Spleen (tissue), 11 donors: ENCODE measurements at regions not wholly inside any gene's neighbourhood (a gene's known extent, or its start where the extent isn't known, plus 50 kb on each side); places are given as distances from the start of the nearest gene placed in this dataset.

Experiments
- DNase-seq: peaks from one replicate; pipeline ENCODE4 v3.0.0-alpha.2; 2020
- H3K27ac ChIP-seq, 8 donors: fragments of 200-600 bp; sonication (generic) in 7 of 8; 1 replicate in 4 of 8; 2 replicates in 4 of 8; pipeline versions ENCODE4 v1.5.0 to v1.8.0; 2016 to 2021; ENCODE audit warnings: inconsistent platforms in 4 of 8, mild to moderate bottlenecking in 4 of 8, moderate library complexity in 1 of 8
- H3K27me3 ChIP-seq, 7 donors: fragments of 200-600 bp; sonication (generic) in 6 of 7; replicated peaks in 1 of 7; 1 replicate in 4 of 7; 2 replicates in 3 of 7; pipeline versions ENCODE4 v1.5.0 to v1.8.0; 2016 to 2021; ENCODE audit warnings: inconsistent platforms in 3 of 7, mild to moderate bottlenecking in 1 of 7
- H3K36me3 ChIP-seq, 6 donors: fragments of 200-600 bp; sonication (generic) in 5 of 6; 1 replicate in 4 of 6; 2 replicates in 2 of 6; pipeline versions ENCODE4 v1.5.0 to v1.8.0; 2016 to 2021; ENCODE audit warnings: inconsistent platforms in 2 of 6
- H3K4me1 ChIP-seq, 6 donors: fragments of 200-600 bp; sonication (generic) in 5 of 6; 1 replicate in 3 of 6; 2 replicates in 3 of 6; pipeline versions ENCODE4 v1.5.0 to v1.8.0; 2016 to 2021; ENCODE audit warnings: inconsistent platforms in 3 of 6
- H3K4me3 ChIP-seq, 8 donors: fragments of 200-600 bp; sonication (generic) in 7 of 8; 1 replicate in 4 of 8; 2 replicates in 4 of 8; pipeline versions ENCODE4 v1.5.0 to v1.8.0; 2016 to 2021; ENCODE audit warnings: inconsistent platforms in 4 of 8, mild to moderate bottlenecking in 4 of 8, moderate library complexity in 2 of 8
- H3K9me3 ChIP-seq, 8 donors: fragments of 200-600 bp; sonication (generic) in 7 of 8; 1 replicate in 4 of 8; 2 replicates in 4 of 8; pipeline versions ENCODE4 v1.5.0 to v1.8.0; 2016 to 2021; ENCODE audit warnings: inconsistent platforms in 4 of 8
- POLR2A ChIP-seq, 3 donors: fragments of 450-650 bp; IDR thresholded peaks; one replicate each; pipeline ENCODE4 v1.5.1; 2017; ENCODE audit warnings: antibody characterized with exemption in 3 of 3, mild to moderate bottlenecking in 1 of 3
- POLR2AphosphoS5 ChIP-seq, 3 donors: sonication (generic); formaldehyde crosslinking; IDR thresholded peaks; one replicate each; pipeline ENCODE4 v1.5.1; 2017; ENCODE audit warnings: antibody characterized with exemption in 3 of 3
- WGBS, 5 donors: extraction: QIAGEN DNeasy Blood & Tissue Kit in 3 of 5; methylation state at CpG; one replicate each; pipeline versions ENCODE4 v1.1.5 to v1.1.7; 2013 to 2018; 5-methylcytosine and 5-hydroxymethylcytosine counted together
- intact Hi-C: fragments of 100-400 bp; cut with DNase I; formaldehyde crosslinking; loops from one replicate; pipeline ENCODE4 v1.15.0; 2023; ENCODE audit warnings: low total_unique reads
- TF ChIP-seq, protein P1 (sequence below), 11 experiments: fragments of 200-600 bp in 7 of 11; fragments of 450-650 bp in 4 of 11; sonication (generic) in 4 of 11; IDR thresholded peaks in 8 of 11; conservative IDR thresholded peaks in 3 of 11; 1 replicate in 7 of 11; 2 replicates in 4 of 11; pipeline versions ENCODE4 v1.4.0 to v1.8.0; 2016 to 2021; ENCODE audit warnings: antibody characterized with exemption in 11 of 11, inconsistent platforms in 4 of 11, mild to moderate bottlenecking in 1 of 11
- donor health status: healthy with polysubstance abuse.
- donor health status: DM: no; HTN: no; CAD: no; lungs with moderate emphysema.
- donor health status: DM: no; HTN: no; CAD: no.
- donor health status: Bipolar disorder and iron deficiency.
- donor health status: healthy.
- donor health status: DM: no; HTN: no; CAD: no.
- donor health status: DM: yes; HTN: yes; CAD: no.

- no peak for TF ChIP-seq POLR2AphosphoS5 (IDR thresholded peaks at IDR 0.05)
- TF ChIP-seq, protein P1, sequence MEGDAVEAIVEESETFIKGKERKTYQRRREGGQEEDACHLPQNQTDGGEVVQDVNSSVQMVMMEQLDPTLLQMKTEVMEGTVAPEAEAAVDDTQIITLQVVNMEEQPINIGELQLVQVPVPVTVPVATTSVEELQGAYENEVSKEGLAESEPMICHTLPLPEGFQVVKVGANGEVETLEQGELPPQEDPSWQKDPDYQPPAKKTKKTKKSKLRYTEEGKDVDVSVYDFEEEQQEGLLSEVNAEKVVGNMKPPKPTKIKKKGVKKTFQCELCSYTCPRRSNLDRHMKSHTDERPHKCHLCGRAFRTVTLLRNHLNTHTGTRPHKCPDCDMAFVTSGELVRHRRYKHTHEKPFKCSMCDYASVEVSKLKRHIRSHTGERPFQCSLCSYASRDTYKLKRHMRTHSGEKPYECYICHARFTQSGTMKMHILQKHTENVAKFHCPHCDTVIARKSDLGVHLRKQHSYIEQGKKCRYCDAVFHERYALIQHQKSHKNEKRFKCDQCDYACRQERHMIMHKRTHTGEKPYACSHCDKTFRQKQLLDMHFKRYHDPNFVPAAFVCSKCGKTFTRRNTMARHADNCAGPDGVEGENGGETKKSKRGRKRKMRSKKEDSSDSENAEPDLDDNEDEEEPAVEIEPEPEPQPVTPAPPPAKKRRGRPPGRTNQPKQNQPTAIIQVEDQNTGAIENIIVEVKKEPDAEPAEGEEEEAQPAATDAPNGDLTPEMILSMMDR (IDR thresholded peaks at IDR 0.05 in 8 of 11, conservative IDR thresholded peaks at IDR 0.05 in 3 of 11): no peak
- no peak for TF ChIP-seq POLR2A (IDR thresholded peaks at IDR 0.05)
- 82 to 91% (median 88%) methylated on average over 4 of the region's 4 CpGs for WGBS, 5 donors
These were observed 68.1 kb upstream of the TOMM7 start for GRCh38 chr7:22890773-22891172.

GRCh38 chr7:22885797-22886261 is 63.2 kb upstream of the TOMM7 start:
- intact Hi-C loops: no loop called here
- WGBS, 5 donors: 9 to 25% (median 17%) methylated on average over 1 of the region's 1 CpG
- H3K9me3 ChIP-seq: no peaks in the 10 kb centered on the region
- TF ChIP-seq, protein P1 (IDR thresholded peaks at IDR 0.05 in 8 of 11, conservative IDR thresholded peaks at IDR 0.05 in 3 of 11): no peak
- TF ChIP-seq POLR2A (IDR thresholded peaks at IDR 0.05): no peak
- no peak for TF ChIP-seq POLR2AphosphoS5 (IDR thresholded peaks at IDR 0.05)
- peaks cover 0 to 15% (median 10%) of the 10 kb centered on the region in 6 donors for H3K4me1 ChIP-seq
- H3K4me3 ChIP-seq: no peak overlapping the region
- peak overlapping the region in 2 of 8 donors; percentile 11 to 38 for H3K27ac ChIP-seq
- no peak for DNase-seq
- H3K36me3 ChIP-seq: no peaks in the 10 kb centered on the region
- no peaks in the 10 kb centered on the region for H3K27me3 ChIP-seq

More at GRCh38 chr7:22890773-22891172, 68.1 kb upstream of the TOMM7 start:
- no peak for DNase-seq
- no peaks in the 10 kb centered on the region for H3K27me3 ChIP-seq
- H3K27ac ChIP-seq: no peak overlapping the region
- no peaks in the 10 kb centered on the region for H3K9me3 ChIP-seq
- intact Hi-C loops: no loop called here
- no peaks in the 10 kb centered on the region for H3K36me3 ChIP-seq
- no peak overlapping the region for H3K4me3 ChIP-seq
- peaks cover 0 to 8% (median 4%) of the 10 kb centered on the region in 6 donors for H3K4me1 ChIP-seq

DNA sequence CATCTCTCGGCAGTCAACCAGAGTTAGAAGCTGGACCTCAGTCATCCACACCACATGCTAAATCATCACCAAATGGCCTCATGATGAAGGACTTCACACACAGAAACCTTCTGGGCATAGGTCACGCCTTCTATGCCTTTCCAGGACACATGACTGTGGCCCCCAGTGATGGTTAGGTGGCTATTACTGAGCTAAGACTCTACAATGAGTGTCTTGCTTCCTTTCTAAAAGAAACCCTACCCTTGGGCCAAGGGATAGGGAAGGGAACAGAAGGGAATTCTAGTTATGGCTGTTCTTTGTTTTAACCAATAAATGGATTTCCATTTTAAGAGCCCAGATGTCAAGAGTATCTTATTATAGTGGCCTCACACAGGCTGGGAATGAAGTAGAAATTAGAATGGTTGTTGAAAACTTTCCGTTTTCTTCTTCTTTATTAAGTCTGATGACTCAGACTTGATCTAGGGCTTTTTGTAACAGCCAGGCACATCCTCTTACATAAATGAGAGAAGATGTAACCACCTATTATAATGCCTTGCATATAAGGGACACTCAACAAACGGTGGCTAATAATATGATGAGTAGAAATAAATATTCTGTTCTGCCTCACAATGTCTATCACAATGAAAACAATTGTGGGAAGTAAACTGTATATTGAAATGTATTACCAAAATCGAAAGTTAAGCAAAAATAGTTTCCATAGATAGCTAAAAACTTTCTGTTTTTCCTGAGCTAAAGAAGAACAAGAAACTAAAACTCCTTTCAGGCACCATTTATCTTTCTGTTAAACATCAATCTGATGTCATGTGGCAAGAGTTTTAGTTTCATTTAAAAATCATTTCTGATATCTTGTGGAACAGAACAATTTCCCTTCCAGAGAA is 62.5 kb upstream of the TOMM7 start:
- no peak for DNase-seq
- intact Hi-C loops: no loop called here
- Histone ChIP-seq H3K27me3 (no peaks in the 10 kb centered on the region), H3K4me3 (no peak overlapping the region), H3K4me1 (peaks cover 0 to 15% (median 10%) of the 10 kb centered on the region in 6 donors), H3K27ac (peak overlapping the region in 2 of 8 donors; percentile 11 to 38), H3K36me3 (no peaks in the 10 kb centered on the region), H3K9me3 (no peaks in the 10 kb centered on the region)
- WGBS, 5 donors: 56 to 67% (median 63%) methylated on average over 5 of the region's 5 CpGs
- TF ChIP-seq POLR2AphosphoS5 (IDR thresholded peaks at IDR 0.05): no peak
- TF ChIP-seq POLR2A (IDR thresholded peaks at IDR 0.05): no peak
- TF ChIP-seq, protein P1 (IDR thresholded peaks at IDR 0.05 in 8 of 11, conservative IDR thresholded peaks at IDR 0.05 in 3 of 11): no peak

- intact Hi-C loops: no loop called here
- no peaks in the 10 kb centered on the region for H3K9me3 ChIP-seq
These were observed 59.5 kb upstream of the TOMM7 start for GRCh38 chr7:22882106-22882505.

More at GRCh38 chr7:22882106-22882505, 59.5 kb upstream of the TOMM7 start:
- Histone ChIP-seq H3K4me1 (peaks cover 0 to 15% (median 10%) of the 10 kb centered on the region in 6 donors), H3K36me3 (no peaks in the 10 kb centered on the region), H3K4me3 (no peak overlapping the region), H3K27ac (no peak overlapping the region), H3K27me3 (no peaks in the 10 kb centered on the region)
- DNase-seq: no peak
- 73 to 85% (median 83%) methylated on average over 3 of the region's 3 CpGs for WGBS, 5 donors
- TF ChIP-seq, protein P1 (IDR thresholded peaks at IDR 0.05 in 8 of 11, conservative IDR thresholded peaks at IDR 0.05 in 3 of 11): no peak
- TF ChIP-seq POLR2AphosphoS5 (IDR thresholded peaks at IDR 0.05) (no peak), POLR2A (IDR thresholded peaks at IDR 0.05) (no peak)
